RWPE1 (cell line): ENCODE measurements at regions not wholly inside any gene's neighbourhood (a gene's known extent, or its start where the extent isn't known, plus 50 kb on each side); places are given as distances from the start of the nearest gene placed in this dataset.
"Not testable (repeated sequence)": the region's sequence is repeated elsewhere in the genome, so short reads cannot be mapped to it uniquely, and the experiment has no call there.

Experiments
- CTCF ChIA-PET: fragments of 350-600 bp; sonication (Branson Sonifier 250); formaldehyde crosslinking; extraction: SDS; loops from one replicate; lab custom pipeline; 2021; lab: Yijun Ruan, JAX
- POLR2A ChIA-PET: fragments of 400-600 bp; formaldehyde crosslinking; extraction: SDS; loops from one replicate; lab custom pipeline; 2020; ENCODE audit warnings: antibody characterized with exemption; ENCODE audit not compliant: low non-redundant PET; lab: Yijun Ruan, JAX
- DNase-seq: peaks from one replicate; pipeline ENCODE4 v3.0.0; 2012; ENCODE audit warnings: low spot score
- H3K27ac ChIP-seq: fragments of 450-650 bp; 2 replicates; pipeline ENCODE4 v1.5.1; 2017
- TF ChIP-seq, protein P1 (sequence below): fragments of 450-650 bp; conservative IDR thresholded peaks from 2 replicates; pipeline ENCODE4 v1.5.1; 2017; ENCODE audit warnings: low read depth, mild to moderate bottlenecking

- no peak for DNase-seq
- ChIA-PET CTCF (no interaction called here), POLR2A (no interaction called here)
- TF ChIP-seq, protein P1, sequence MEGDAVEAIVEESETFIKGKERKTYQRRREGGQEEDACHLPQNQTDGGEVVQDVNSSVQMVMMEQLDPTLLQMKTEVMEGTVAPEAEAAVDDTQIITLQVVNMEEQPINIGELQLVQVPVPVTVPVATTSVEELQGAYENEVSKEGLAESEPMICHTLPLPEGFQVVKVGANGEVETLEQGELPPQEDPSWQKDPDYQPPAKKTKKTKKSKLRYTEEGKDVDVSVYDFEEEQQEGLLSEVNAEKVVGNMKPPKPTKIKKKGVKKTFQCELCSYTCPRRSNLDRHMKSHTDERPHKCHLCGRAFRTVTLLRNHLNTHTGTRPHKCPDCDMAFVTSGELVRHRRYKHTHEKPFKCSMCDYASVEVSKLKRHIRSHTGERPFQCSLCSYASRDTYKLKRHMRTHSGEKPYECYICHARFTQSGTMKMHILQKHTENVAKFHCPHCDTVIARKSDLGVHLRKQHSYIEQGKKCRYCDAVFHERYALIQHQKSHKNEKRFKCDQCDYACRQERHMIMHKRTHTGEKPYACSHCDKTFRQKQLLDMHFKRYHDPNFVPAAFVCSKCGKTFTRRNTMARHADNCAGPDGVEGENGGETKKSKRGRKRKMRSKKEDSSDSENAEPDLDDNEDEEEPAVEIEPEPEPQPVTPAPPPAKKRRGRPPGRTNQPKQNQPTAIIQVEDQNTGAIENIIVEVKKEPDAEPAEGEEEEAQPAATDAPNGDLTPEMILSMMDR = no peak
- H3K27ac ChIP-seq = no peak overlapping the region
These were observed 93.5 kb upstream of the MPP7 start for GRCh38 chr10:28396331-28396730.

DNA sequence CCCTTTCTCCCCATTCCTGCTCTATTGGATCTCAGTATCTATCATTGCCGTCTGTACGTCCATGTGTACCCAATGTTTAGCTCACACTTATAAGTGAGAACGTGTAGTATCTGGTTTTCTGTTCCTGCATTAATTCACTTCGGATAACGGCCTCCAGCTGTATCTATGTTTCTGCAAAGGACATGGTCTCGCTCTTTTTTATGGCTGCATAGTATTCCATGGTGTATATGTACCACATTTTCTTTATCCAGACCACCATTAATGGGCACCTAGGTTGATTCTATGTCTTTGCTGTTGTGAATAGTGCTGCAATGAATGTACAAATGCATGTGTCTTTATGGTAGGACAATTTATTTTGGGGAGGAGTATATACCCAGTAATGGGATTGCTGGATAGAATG lies 94.4 kb upstream of the MPP7 start:
- H3K27ac ChIP-seq = no peak overlapping the region
- ChIA-PET POLR2A (no interaction called here), CTCF (interaction anchor here (0.6 kb wide), 1 partner anchor 12 kb away, joined by 3 read pairs; no protein-coding TSS in a partner anchor)
- TF ChIP-seq, protein P1 = no peak
- DNase-seq = no peak

- CTCF ChIA-PET = interaction anchor here (0.7 kb wide), 1 partner anchor 251 kb away, joined by 3 read pairs; no protein-coding TSS in a partner anchor
- TF ChIP-seq, protein P1 = no peak
- no peak for DNase-seq
- POLR2A ChIA-PET = no interaction called here
- H3K27ac ChIP-seq = no peak overlapping the region
These were observed 97.3 kb upstream of the MPP7 start for GRCh38 chr10:28400176-28400575.

GRCh38 chr10:28400681-28401080 lies 97.8 kb upstream of the MPP7 start:
- DNase-seq = no peak
- TF ChIP-seq, protein P1 = no peak
- no peak overlapping the region for H3K27ac ChIP-seq
- ChIA-PET CTCF (no interaction called here), POLR2A (no interaction called here)

DNA sequence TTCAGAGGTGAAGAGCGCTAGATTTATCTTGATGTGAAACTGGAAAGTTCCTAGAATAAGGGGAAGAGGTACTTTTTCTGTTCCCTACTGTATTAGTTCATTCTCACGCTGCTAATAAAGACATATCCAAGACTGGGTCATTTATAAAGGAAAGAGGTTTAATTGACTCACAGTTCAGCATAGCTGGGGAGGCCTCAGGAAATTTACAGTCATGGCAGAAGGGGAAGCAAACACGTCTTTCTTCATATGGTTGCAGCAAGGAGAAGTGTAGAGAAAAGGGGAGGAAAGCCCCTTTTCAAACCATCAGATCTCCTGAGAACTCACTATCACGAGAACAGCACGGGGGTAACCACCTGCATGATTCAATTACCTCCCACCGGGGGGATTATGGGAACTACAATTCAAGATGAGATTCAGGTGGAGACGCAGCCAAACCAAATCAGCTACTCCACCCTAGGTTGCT lies 99.8 kb upstream of the MPP7 start:
- POLR2A ChIA-PET, DNase-seq, H3K27ac ChIP-seq: not testable (repeated sequence)
- CTCF ChIA-PET = interaction anchor here (0.7 to 2.1 kb wide), 2 partner anchors 9 to 10 kb away, joined by 3 to 6 read pairs; no protein-coding TSS in a partner anchor

GRCh38 chr10:28403090-28403489 lies 100.2 kb upstream of the MPP7 start:
- ChIA-PET CTCF (interaction anchor here (2.1 kb wide), 1 partner anchor 9 kb away, joined by 6 read pairs; no protein-coding TSS in a partner anchor), POLR2A (no interaction called here)
- DNase-seq = no peak
- TF ChIP-seq, protein P1 = no peak
- H3K27ac ChIP-seq = no peak overlapping the region

GRCh38 chr10:28408237-28408777 lies 105.4 kb upstream of the MPP7 start:
- ChIA-PET POLR2A (no interaction called here), CTCF (no interaction called here)
- no peak for DNase-seq
- H3K27ac ChIP-seq = no peak overlapping the region
- TF ChIP-seq, protein P1 = no peak
